Bone marrow (tissue), 2 donors: ENCODE measurements at regions not wholly inside any gene's neighbourhood (a gene's known extent, or its start where the extent isn't known, plus 50 kb on each side); places are given as distances from the start of the nearest gene placed in this dataset.

Source experiments
- DNase-seq, 2 donors: peaks; one replicate each; lab custom pipeline; 2025; lab: John Stamatoyannopoulos, UW

- DNase-seq, result no peak
These were observed 631.5 kb downstream of the METTL15 start for GRCh38 chr11:28739489-28740280.

GRCh38 chr11:28738549-28738948 is 630.4 kb downstream of the METTL15 start:
- no peak for DNase-seq

GRCh38 chr11:28736256-28736655 is 628.1 kb downstream of the METTL15 start:
- DNase-seq, result no peak

- no peak for DNase-seq
These were observed 627.3 kb downstream of the METTL15 start for GRCh38 chr11:28735511-28735910.

GRCh38 chr11:28730889-28731288 is 622.7 kb downstream of the METTL15 start:
- no peak for DNase-seq

- DNase-seq, result no peak
These were observed 622.1 kb downstream of the METTL15 start for GRCh38 chr11:28730336-28730735.

DNA sequence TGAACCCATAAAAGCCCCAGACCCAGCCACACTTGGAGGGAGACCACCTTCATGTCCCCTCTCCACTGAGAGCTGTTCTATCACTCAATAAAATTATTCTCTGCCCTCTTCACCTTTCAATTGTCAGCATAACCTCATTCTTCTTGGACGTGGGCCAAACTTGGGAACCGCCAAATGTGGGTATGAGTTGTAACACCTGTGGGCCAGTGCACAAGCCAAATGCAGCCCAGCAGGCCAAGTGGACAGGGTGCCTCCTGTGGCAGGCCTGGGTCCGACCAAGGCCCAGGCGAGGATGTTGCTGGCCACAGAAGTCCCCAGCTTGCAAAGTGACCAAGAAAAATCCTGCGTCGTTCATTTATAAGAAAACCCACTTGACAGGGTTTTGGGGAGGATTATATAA is 621.2 kb downstream of the METTL15 start:
- DNase-seq, result no peak

- no peak for DNase-seq
These were observed 620.5 kb downstream of the METTL15 start for GRCh38 chr11:28728666-28729065.

DNA sequence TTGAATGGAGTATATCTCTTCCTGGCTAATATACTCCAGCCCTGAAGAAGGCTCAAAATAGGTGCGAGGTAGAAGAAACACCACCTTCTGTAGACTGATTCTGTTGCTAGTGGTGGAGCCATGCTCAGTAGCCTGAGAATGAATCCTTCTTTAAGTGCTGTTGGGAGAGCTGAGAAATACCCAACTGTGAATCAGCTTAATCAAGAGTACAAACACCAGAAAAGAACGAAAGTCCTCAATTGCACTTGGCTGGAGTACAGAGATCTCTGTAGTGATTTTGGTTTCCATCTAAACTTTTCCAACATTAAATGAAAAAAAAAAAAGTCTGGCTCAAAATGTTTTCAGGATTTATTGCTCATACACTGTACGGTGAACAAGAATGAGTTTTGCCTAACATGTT is 619.1 kb downstream of the METTL15 start:
- DNase-seq, result no peak

- DNase-seq, result no peak
These were observed 618.2 kb downstream of the METTL15 start for GRCh38 chr11:28726432-28726831.

DNA sequence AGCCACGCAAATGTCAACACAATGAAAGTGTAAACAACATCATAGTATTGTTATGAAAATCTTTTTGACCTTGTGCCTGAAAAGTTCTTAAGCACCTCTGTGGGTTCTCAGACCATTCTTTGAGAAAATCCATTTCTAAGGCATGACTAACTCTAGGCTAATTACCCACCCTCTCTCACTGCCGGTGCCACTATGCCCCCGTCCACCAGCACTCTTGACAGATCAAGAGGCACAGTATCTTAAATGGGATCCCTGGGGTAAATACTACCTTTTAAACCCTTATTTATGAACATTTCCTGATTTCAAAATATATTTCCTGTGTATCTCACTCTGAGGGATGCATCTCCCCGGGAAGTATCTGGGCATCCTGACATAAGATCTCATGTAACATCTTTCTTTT is 607.5 kb downstream of the METTL15 start:
- no peak for DNase-seq

- DNase-seq, result no peak
These were observed 605.7 kb downstream of the METTL15 start for GRCh38 chr11:28713850-28714249.

GRCh38 chr11:28708075-28708474 is 599.9 kb downstream of the METTL15 start:
- DNase-seq, result no peak

DNA sequence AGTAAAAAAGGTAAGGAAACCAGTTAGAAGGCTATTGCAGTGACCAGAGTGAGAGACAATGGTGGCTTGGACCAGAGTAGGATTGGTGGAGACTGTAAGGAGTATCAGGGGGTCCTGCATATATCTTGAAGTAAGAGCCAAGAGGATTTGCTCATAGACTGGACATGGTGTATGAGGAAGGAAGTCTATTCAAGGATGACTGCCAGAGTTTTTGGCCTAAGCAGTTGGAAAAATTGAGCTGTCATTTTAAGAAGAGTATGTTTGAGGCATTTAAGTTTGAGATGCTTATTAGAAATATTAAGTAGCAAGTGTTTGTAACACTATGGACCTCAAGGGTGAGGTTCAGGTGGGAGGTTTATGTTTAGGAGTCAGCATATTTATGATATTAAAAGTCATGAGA is 596.6 kb downstream of the METTL15 start:
- DNase-seq, result no peak

- no peak for DNase-seq
These were observed 595.2 kb downstream of the METTL15 start for GRCh38 chr11:28703371-28703770.

GRCh38 chr11:28702871-28703270 is 594.7 kb downstream of the METTL15 start:
- DNase-seq, result no peak

- no peak for DNase-seq
These were observed 594.2 kb downstream of the METTL15 start for GRCh38 chr11:28702450-28702790.

DNA sequence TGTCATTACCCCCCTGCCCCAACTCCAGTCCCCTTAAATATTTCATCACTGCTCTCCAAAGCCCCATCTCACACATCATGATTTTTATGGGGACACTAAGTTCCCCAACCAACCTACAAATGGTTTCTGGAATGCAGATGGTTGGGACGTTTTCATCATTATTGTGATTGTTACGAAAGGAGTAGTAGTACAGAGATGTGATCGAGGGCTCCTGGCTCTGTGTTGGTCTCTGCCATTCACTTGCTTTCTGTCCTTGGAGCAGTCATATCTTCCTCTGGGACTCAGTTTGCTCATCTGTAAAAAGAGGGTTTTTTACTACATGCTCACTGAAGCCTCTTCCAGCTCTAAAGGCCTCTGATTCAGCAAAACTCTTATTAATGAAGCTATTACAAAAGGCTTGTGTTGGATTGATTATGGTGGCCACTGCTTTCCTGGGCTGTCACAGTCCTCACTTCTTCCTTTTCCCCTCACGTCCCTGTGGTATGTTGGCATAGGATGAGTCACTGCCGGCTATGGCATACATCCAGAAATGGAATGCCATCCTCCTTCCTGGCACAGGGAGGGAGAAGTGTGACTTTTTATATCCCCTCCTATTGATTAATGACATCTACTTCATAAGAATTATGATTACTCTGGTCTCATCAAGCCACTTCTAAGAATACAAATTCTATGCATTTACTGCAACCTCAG is 593.7 kb downstream of the METTL15 start:
- DNase-seq, result no peak

DNA sequence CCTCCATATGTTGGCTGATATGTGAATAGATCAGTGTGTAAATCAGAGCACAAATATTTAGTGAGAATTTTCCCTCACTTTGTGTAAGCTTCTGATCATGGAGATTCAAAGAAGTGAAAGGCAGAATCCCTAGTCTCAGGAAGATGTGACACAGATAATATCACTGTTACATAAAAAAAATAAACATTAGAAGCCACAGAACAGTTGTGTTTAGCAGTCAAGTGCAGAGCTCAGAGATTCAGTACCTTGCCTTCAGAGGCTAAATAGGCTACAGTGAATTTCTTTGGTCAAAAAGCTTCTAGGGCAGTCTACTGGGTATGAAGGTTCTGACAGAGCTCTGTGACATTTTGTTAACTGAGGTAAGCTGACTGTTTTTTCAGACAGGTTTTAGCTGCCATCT is 591.5 kb downstream of the METTL15 start:
- no peak for DNase-seq

DNA sequence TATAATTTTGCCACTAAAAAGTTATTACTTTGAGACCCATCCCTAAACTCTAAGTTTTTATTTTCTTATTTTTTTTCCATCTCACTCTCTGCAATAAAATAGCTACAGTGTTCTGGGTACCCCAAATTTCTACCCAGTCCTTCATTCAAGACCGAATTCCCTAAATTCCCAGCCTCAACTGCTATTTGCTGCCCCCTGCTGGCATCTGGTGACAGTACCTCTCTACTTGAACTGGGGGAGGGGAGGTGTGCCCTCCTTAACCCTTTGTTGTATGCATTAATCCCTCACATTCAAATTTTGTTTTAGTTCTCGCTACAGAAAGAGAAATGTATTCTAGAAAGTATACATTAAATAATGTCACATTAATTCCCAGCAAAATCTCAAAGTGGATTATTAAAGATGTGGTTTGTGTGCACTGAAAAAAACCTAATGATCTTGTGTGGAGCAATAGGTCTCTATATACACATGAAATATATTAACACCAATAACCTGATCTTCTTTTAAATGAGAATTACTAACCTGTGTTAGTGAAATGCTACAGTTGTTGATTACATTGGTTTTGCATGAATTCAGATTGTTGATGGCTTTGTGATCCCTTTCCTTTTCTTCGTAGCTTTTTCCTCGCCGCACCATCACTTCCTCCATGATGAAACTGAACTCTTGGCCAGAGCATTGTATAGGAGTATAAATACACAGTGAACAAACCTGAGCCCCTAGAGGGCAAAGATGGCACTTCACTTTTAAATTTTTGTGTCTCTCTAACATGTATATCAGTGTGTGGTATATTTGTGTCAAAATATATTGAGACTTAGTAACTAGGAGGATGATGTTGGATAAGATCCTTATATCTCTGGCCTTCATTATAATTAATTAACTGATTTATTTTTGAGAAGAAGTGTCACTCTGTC is 590.0 kb downstream of the METTL15 start:
- DNase-seq, result no peak

DNA sequence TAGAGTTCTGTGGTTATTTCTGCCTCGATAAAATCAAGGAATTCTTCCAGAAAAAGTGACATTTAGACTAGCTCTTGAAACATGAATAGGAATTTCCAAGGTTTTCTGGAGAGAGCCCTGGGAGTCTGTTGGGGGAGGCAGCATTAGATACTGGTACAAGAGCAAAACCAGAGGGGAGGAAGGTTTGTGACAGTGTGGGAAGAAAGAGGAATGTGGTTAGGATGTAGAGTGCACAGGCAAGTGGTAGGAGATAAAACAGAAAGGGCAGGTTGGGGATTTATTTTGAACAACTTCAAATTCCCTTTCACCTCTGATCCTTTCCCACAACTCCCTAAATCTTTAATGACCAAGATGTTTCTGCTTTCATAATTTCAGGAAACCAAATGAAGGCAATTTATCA is 588.4 kb downstream of the METTL15 start:
- no peak for DNase-seq

DNA sequence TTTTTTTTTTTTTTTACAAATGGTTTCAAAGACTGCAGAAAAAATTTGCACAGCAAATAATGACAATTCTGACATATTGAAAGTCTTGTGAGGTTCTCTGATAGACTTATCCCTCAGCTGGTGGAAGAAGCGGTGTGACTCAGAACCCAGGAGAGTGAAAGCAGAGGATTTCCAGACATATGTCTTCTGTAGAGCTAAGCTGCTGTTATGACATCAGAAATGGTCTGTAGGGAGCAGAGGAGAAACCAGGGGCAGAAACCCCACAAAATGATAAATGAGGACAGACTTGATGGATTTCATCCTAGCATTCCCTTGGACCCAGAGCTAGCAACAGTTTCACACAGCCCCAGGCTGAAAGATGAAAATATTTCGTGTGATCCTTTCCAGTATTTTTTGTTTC is 582.6 kb downstream of the METTL15 start:
- DNase-seq, result no peak
